Neural cell (in vitro differentiated cells): ENCODE measurements at regions not wholly inside any gene's neighbourhood (a gene's known extent, or its start where the extent isn't known, plus 50 kb on each side); places are given as distances from the start of the nearest gene placed in this dataset.

Experiments used
- H2AFZ ChIP-seq: fragments of 200-600, 300-800 bp; sonication (generic), shearing (Covaris generic); 2 replicates; pipeline ENCODE4 v1.6.0; 2014; ENCODE audit warnings: low read depth, mild to moderate bottlenecking, antibody characterized with exemption, low read length, moderate library complexity
- H3F3A ChIP-seq: fragments of 200-600 bp; shearing (Covaris generic); 2 replicates; pipeline ENCODE4 v1.6.1; 2016; ENCODE audit warnings: mild to moderate bottlenecking, moderate library complexity, mixed read lengths, antibody characterized with exemption, low read length; ENCODE audit not compliant: insufficient read depth, poor library complexity, severe bottlenecking
- H3K27ac ChIP-seq: fragments of 200-600, 300-800 bp; sonication (generic), shearing (Covaris generic); 2 replicates; pipeline ENCODE4 v1.5.1; 2014; ENCODE audit warnings: mild to moderate bottlenecking, low read length, moderate library complexity
- H3K27me3 ChIP-seq: fragments of 300-800, 200-600 bp; sonication (generic), shearing (Covaris generic); 2 replicates; pipeline ENCODE4 v1.6.0; 2014; ENCODE audit warnings: mild to moderate bottlenecking, low read depth, low read length, moderate library complexity; ENCODE audit not compliant: insufficient read depth
- H3K36me3 ChIP-seq: fragments of 300-800, 200-600 bp; sonication (generic), shearing (Covaris generic); 2 replicates; pipeline ENCODE4 v1.5.1; 2014; ENCODE audit warnings: mild to moderate bottlenecking, antibody characterized with exemption, low read length, moderate library complexity; ENCODE audit not compliant: insufficient read depth
- H3K4me2 ChIP-seq: fragments of 300-800, 200-600 bp; sonication (generic), shearing (Covaris generic); 2 replicates; pipeline ENCODE4 v1.6.0; 2014; ENCODE audit warnings: mild to moderate bottlenecking, low read length
- H3K4me3 ChIP-seq: fragments of 300-800, 200-600 bp; sonication (generic), shearing (Covaris generic); 2 replicates; pipeline ENCODE4 v1.5.1; 2014; ENCODE audit warnings: mild to moderate bottlenecking, low read length, moderate library complexity
- H3K79me2 ChIP-seq: fragments of 200-600 bp; shearing (Covaris generic); replicated peaks from 2 replicates; pipeline ENCODE4 v1.6.0; 2014; ENCODE audit warnings: mild to moderate bottlenecking, low read length, moderate library complexity; ENCODE audit not compliant: insufficient read depth
- H3K9ac ChIP-seq: fragments of 300-800, 200-600 bp; sonication (generic), shearing (Covaris generic); 2 replicates; pipeline ENCODE4 v1.6.1; 2016; ENCODE audit warnings: mild to moderate bottlenecking, low read length, mixed read lengths
- H3K9me2 ChIP-seq: fragments of 200-600 bp; shearing (Covaris generic); 2 replicates; pipeline ENCODE4 v1.6.1; 2016; ENCODE audit warnings: mild to moderate bottlenecking, low read length, mixed read lengths; ENCODE audit not compliant: insufficient read depth
- H3K9me3 ChIP-seq: fragments of 200-600, 300-800 bp; sonication (generic), shearing (Covaris generic); 2 replicates; pipeline ENCODE4 v1.6.1; 2016; ENCODE audit warnings: mild to moderate bottlenecking, mixed run types, low read length, moderate library complexity, mixed read lengths
- H4K20me1 ChIP-seq: fragments of 200-600 bp; shearing (Covaris generic); 2 replicates; pipeline ENCODE4 v1.6.1; 2016; ENCODE audit warnings: mild to moderate bottlenecking, mixed run types; ENCODE audit not compliant: insufficient read depth
- EP300 ChIP-seq: fragments of 450-650 bp; conservative IDR thresholded peaks from 2 replicates; pipeline ENCODE4 v1.6.1; 2014; ENCODE audit warnings: antibody characterized with exemption, mild to moderate bottlenecking, moderate library complexity; ENCODE audit not compliant: poor library complexity, severe bottlenecking
- EZH2 ChIP-seq: fragments of 200-600, 300-800 bp; shearing (Covaris generic), sonication (generic); IDR thresholded peaks from 2 replicates; pipeline ENCODE4 v1.6.1; 2014; ENCODE audit warnings: antibody characterized with exemption, low read length, borderline replicate concordance, mild to moderate bottlenecking; ENCODE audit not compliant: insufficient read depth, poor library complexity, severe bottlenecking
- MXI1 ChIP-seq: fragments of 450-650 bp; conservative IDR thresholded peaks from 2 replicates; pipeline ENCODE4 v1.6.1; 2014; ENCODE audit warnings: antibody characterized with exemption, mild to moderate bottlenecking; ENCODE audit not compliant: poor library complexity, severe bottlenecking
- POLR2AphosphoS5 ChIP-seq: IDR thresholded peaks from 2 replicates; pipeline ENCODE4 v1.6.1; 2012
- RAD21 ChIP-seq: fragments of 450-650 bp; conservative IDR thresholded peaks from 2 replicates; pipeline ENCODE4 v1.6.1; 2014; ENCODE audit warnings: antibody characterized with exemption, mild to moderate bottlenecking, moderate library complexity
- SMC3 ChIP-seq: fragments of 450-650 bp; conservative IDR thresholded peaks from 2 replicates; pipeline ENCODE4 v1.6.1; 2014; ENCODE audit warnings: antibody characterized with exemption, mild to moderate bottlenecking, moderate library complexity; ENCODE audit not compliant: poor library complexity
- TAF1 ChIP-seq: IDR thresholded peaks from 2 replicates; pipeline ENCODE4 v1.6.1; 2012; ENCODE audit warnings: low read depth
- TF ChIP-seq, protein P1 (sequence below): IDR thresholded peaks from 2 replicates; pipeline ENCODE4 v1.6.1; 2012; ENCODE audit warnings: borderline replicate concordance
- TF ChIP-seq, protein P2 (sequence below): fragments of 450-650 bp; IDR thresholded peaks from 2 replicates; pipeline ENCODE4 v1.5.1; 2014; ENCODE audit warnings: antibody characterized with exemption, mild to moderate bottlenecking, moderate library complexity; ENCODE audit not compliant: poor library complexity, severe bottlenecking

DNA sequence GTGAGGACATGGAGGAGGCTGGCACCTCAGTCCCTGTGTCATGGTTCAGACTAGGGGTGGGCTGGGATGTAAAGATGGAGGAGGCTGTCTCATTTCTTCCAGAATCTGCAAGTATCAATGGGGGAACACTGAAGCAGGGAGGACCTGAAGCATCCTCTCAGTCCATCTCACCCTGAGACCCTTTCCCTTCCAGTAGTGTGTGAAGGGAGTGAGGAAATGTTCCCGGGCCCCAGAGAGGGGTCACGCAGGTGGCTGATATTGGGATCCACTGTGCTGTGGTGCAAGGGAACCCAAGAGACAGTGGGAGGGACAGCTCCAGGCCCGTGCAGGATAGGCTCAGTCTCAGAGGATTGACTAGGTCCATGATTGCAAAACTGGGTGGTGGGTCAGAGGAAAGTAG is 72.2 kb upstream of the ADPGK start:
- H3K4me3 ChIP-seq, result no peak overlapping the region
- no peak overlapping the region for H2AFZ ChIP-seq
- no peaks in the 10 kb centered on the region for H3K27me3 ChIP-seq
- no peaks in the 10 kb centered on the region for H3K9me3 ChIP-seq
- TF ChIP-seq, protein P1, sequence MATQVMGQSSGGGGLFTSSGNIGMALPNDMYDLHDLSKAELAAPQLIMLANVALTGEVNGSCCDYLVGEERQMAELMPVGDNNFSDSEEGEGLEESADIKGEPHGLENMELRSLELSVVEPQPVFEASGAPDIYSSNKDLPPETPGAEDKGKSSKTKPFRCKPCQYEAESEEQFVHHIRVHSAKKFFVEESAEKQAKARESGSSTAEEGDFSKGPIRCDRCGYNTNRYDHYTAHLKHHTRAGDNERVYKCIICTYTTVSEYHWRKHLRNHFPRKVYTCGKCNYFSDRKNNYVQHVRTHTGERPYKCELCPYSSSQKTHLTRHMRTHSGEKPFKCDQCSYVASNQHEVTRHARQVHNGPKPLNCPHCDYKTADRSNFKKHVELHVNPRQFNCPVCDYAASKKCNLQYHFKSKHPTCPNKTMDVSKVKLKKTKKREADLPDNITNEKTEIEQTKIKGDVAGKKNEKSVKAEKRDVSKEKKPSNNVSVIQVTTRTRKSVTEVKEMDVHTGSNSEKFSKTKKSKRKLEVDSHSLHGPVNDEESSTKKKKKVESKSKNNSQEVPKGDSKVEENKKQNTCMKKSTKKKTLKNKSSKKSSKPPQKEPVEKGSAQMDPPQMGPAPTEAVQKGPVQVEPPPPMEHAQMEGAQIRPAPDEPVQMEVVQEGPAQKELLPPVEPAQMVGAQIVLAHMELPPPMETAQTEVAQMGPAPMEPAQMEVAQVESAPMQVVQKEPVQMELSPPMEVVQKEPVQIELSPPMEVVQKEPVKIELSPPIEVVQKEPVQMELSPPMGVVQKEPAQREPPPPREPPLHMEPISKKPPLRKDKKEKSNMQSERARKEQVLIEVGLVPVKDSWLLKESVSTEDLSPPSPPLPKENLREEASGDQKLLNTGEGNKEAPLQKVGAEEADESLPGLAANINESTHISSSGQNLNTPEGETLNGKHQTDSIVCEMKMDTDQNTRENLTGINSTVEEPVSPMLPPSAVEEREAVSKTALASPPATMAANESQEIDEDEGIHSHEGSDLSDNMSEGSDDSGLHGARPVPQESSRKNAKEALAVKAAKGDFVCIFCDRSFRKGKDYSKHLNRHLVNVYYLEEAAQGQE, result no peak
- no peak for TF ChIP-seq TAF1
- TF ChIP-seq EP300, result no peak
- no peak for TF ChIP-seq POLR2AphosphoS5
- no peak for TF ChIP-seq SMC3
- TF ChIP-seq, protein P2, sequence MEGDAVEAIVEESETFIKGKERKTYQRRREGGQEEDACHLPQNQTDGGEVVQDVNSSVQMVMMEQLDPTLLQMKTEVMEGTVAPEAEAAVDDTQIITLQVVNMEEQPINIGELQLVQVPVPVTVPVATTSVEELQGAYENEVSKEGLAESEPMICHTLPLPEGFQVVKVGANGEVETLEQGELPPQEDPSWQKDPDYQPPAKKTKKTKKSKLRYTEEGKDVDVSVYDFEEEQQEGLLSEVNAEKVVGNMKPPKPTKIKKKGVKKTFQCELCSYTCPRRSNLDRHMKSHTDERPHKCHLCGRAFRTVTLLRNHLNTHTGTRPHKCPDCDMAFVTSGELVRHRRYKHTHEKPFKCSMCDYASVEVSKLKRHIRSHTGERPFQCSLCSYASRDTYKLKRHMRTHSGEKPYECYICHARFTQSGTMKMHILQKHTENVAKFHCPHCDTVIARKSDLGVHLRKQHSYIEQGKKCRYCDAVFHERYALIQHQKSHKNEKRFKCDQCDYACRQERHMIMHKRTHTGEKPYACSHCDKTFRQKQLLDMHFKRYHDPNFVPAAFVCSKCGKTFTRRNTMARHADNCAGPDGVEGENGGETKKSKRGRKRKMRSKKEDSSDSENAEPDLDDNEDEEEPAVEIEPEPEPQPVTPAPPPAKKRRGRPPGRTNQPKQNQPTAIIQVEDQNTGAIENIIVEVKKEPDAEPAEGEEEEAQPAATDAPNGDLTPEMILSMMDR, result no peak
- no peak for TF ChIP-seq EZH2
- TF ChIP-seq RAD21, result no peak
- TF ChIP-seq MXI1, result no peak
- H3F3A ChIP-seq, result no peaks in the 10 kb centered on the region
- H4K20me1 ChIP-seq, result no peaks in the 10 kb centered on the region
- no peaks in the 10 kb centered on the region for H3K79me2 ChIP-seq
- H3K36me3 ChIP-seq, result no peaks in the 10 kb centered on the region
- no peak overlapping the region for H3K9ac ChIP-seq
- H3K9me2 ChIP-seq, result no peaks in the 10 kb centered on the region
- H3K27ac ChIP-seq, result no peak overlapping the region
- no peak overlapping the region for H3K4me2 ChIP-seq

DNA sequence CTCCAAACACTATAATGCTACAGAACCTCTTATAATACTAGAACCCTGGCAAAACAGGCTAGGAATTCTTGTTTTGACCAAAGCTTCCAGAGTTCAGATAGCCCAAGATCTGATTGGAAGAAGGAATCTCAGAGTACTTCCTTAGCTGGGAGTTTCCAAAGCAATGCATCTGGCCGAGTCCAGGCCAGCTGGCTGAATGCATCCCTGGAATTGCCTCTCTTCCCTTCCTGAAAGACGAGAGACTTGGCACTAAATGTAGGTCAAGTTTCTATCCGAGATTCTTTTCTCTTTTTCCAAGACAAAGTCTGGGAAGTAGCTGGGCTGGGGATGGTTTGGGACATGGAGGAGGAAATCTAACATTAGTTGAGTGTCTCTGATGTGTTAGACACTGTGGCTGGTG is 68.7 kb upstream of the ADPGK start:
- no peaks in the 10 kb centered on the region for H3K9me3 ChIP-seq
- no peak overlapping the region for H3K27ac ChIP-seq
- H3F3A ChIP-seq, result no peaks in the 10 kb centered on the region
- no peaks in the 10 kb centered on the region for H3K27me3 ChIP-seq
- no peaks in the 10 kb centered on the region for H3K9me2 ChIP-seq
- no peaks in the 10 kb centered on the region for H3K79me2 ChIP-seq
- TF ChIP-seq POLR2AphosphoS5, result no peak
- no peak for TF ChIP-seq TAF1
- TF ChIP-seq RAD21, result no peak
- no peak for TF ChIP-seq EZH2
- TF ChIP-seq EP300, result no peak
- TF ChIP-seq SMC3, result no peak
- TF ChIP-seq MXI1, result no peak
- TF ChIP-seq, protein P1, result no peak
- TF ChIP-seq, protein P2, result no peak
- no peak overlapping the region for H3K9ac ChIP-seq
- H3K4me2 ChIP-seq, result no peak overlapping the region
- H4K20me1 ChIP-seq, result no peaks in the 10 kb centered on the region
- H3K36me3 ChIP-seq, result no peaks in the 10 kb centered on the region
- no peak overlapping the region for H2AFZ ChIP-seq
- no peak overlapping the region for H3K4me3 ChIP-seq
